IMR-90 (cell line): ENCODE measurements at regions not wholly inside any gene's neighbourhood (a gene's known extent, or its start where the extent isn't known, plus 50 kb on each side); places are given as distances from the start of the nearest gene placed in this dataset.
"Not testable (repeated sequence)": the region's sequence is repeated elsewhere in the genome, so short reads cannot be mapped to it uniquely, and the experiment has no call there.

Experiments used
- ATAC-seq: fragments of 200-7000 bp; cut with Tn5 transposase; 2 replicates; pipeline ENCODE4 v1.9.1; 2020; ENCODE audit warnings: low read depth, mild to moderate bottlenecking, moderate library complexity
- BruUV-seq: library from RNA; stranded (reverse); fragments of 400-500 nt; replicated peaks from 2 replicates; lab custom pipeline; 2021; lab: Mats Ljungman, UMichigan
- CTCF ChIA-PET: fragments of 300-600 bp; formaldehyde crosslinking; extraction: SDS; loops from one replicate; lab custom pipeline; 2021; ENCODE audit warnings: antibody characterized with exemption; lab: Yijun Ruan, JAX
- POLR2A ChIA-PET: fragments of 300-600 bp; sonication (Branson Sonifier 250); formaldehyde crosslinking; loops from one replicate; lab custom pipeline; 2022; ENCODE audit warnings: antibody characterized with exemption; ENCODE audit not compliant: unreplicated experiment; lab: Charles Lee
- DNase-seq: peaks from one replicate; pipeline ENCODE4 v3.0.0; 2013
- H2AFZ ChIP-seq: replicated peaks from 2 replicates; pipeline ENCODE3; 2013; ENCODE audit warnings: low read length, mild to moderate bottlenecking; ENCODE audit not compliant: poor library complexity
- H2AK5ac ChIP-seq: 2 replicates; pipeline ENCODE4 v1.6.1; 2013; ENCODE audit warnings: low read depth, low read length, inconsistent platforms
- H2AK9ac ChIP-seq: replicated peaks from 2 replicates; pipeline ENCODE3; 2013; ENCODE audit warnings: mild to moderate bottlenecking, low read depth, low read length, moderate library complexity; ENCODE audit not compliant: poor library complexity
- H2BK120ac ChIP-seq: 2 replicates; pipeline ENCODE4 v1.6.1; 2013; ENCODE audit warnings: low read depth, low read length, inconsistent platforms
- H2BK15ac ChIP-seq: 3 replicates; pipeline ENCODE4 v1.6.1; 2013; ENCODE audit warnings: low read depth, low read length, inconsistent platforms
- H2BK20ac ChIP-seq: 2 replicates; pipeline ENCODE4 v1.6.1; 2013; ENCODE audit warnings: low read depth, mild to moderate bottlenecking, inconsistent platforms, low read length, moderate library complexity
- H2BK5ac ChIP-seq: 2 replicates; pipeline ENCODE4 v1.6.1; 2013; ENCODE audit warnings: mild to moderate bottlenecking, low read depth, low read length, inconsistent platforms; ENCODE audit not compliant: poor library complexity, severe bottlenecking
- H3K14ac ChIP-seq: replicated peaks from 2 replicates; pipeline ENCODE4 v1.6.1; 2013; ENCODE audit warnings: low read depth, low read length, inconsistent platforms
- H3K18ac ChIP-seq: 2 replicates; pipeline ENCODE4 v1.6.1; 2013; ENCODE audit warnings: low read depth, low read length, control low read depth
- H3K23ac ChIP-seq: 2 replicates; pipeline ENCODE4 v1.6.1; 2013; ENCODE audit warnings: low read depth, low read length, inconsistent platforms
- H3K27ac ChIP-seq: 2 replicates; pipeline ENCODE4 v1.5.1; 2013; ENCODE audit warnings: mild to moderate bottlenecking, control low read depth, low read length; ENCODE audit not compliant: insufficient read depth
- H3K27me3 ChIP-seq: 2 replicates; pipeline ENCODE4 v1.6.1; 2013; ENCODE audit warnings: low read length; ENCODE audit not compliant: control insufficient read depth, insufficient read depth
- H3K36me3 ChIP-seq: 2 replicates; pipeline ENCODE4 v1.6.1; 2013; ENCODE audit warnings: low read length, mixed read lengths; ENCODE audit not compliant: control insufficient read depth, insufficient read depth
- H3K4ac ChIP-seq: 2 replicates; pipeline ENCODE4 v1.6.1; 2013; ENCODE audit warnings: low read depth, low read length, inconsistent platforms
- H3K4me1 ChIP-seq: 2 replicates; pipeline ENCODE4 v1.6.1; 2013; ENCODE audit warnings: low read length, mixed read lengths; ENCODE audit not compliant: control insufficient read depth, insufficient read depth
- H3K4me2 ChIP-seq: 2 replicates; pipeline ENCODE4 v1.6.1; 2013; ENCODE audit warnings: low read depth, mild to moderate bottlenecking, control low read depth, low read length, moderate library complexity
- H3K4me3 ChIP-seq: 2 replicates; pipeline ENCODE4 v1.5.1; 2013; ENCODE audit warnings: low read depth, mild to moderate bottlenecking, control low read depth, low read length, moderate library complexity; ENCODE audit not compliant: insufficient read depth
- H3K56ac ChIP-seq: 2 replicates; pipeline ENCODE4 v1.6.1; 2013; ENCODE audit warnings: low read length, inconsistent platforms; ENCODE audit not compliant: insufficient read depth; ENCODE audit errors: extremely low read depth
- H3K79me1 ChIP-seq, 2 experiments: 2 replicates each; pipeline ENCODE4 v1.6.1; 2013; ENCODE audit warnings: low read length in 2 of 2, inconsistent platforms in 1 of 2, low read depth in 1 of 2
- H3K9ac ChIP-seq: 2 replicates; pipeline ENCODE4 v1.6.1; 2013; ENCODE audit warnings: low read depth, low read length, control low read depth
- H3K9me1 ChIP-seq: 2 replicates; pipeline ENCODE4 v1.6.1; 2013; ENCODE audit warnings: low read length, inconsistent platforms; ENCODE audit not compliant: insufficient read depth
- H3K9me3 ChIP-seq: 2 replicates; pipeline ENCODE4 v1.6.1; 2013; ENCODE audit warnings: low read length; ENCODE audit not compliant: control insufficient read depth, insufficient read depth
- H4K20me1 ChIP-seq: 2 replicates; pipeline ENCODE4 v1.6.1; 2013; ENCODE audit warnings: low read length, inconsistent platforms; ENCODE audit not compliant: insufficient read depth
- H4K5ac ChIP-seq: 2 replicates; pipeline ENCODE4 v1.6.1; 2013; ENCODE audit warnings: mild to moderate bottlenecking, low read depth, low read length, control low read depth
- H4K8ac ChIP-seq, 2 experiments: 2 replicates each; pipeline ENCODE4 v1.6.1; 2013; ENCODE audit warnings: low read depth in 2 of 2, low read length in 2 of 2, control low read depth in 1 of 2, inconsistent platforms in 1 of 2
- H4K91ac ChIP-seq: 2 replicates; pipeline ENCODE4 v1.6.1; 2013; ENCODE audit warnings: low read depth, low read length, inconsistent platforms; ENCODE audit not compliant: insufficient read depth
- WGBS, 2 experiments: methylation state at CpG; one replicate each; pipeline versions ENCODE4 v1.1.5 to v1.1.7; 2013; ENCODE audit warnings: missing lambda C conversion rate in 2 of 2; ENCODE audit not compliant: insufficient read length in 1 of 2; ENCODE audit errors: extremely low coverage in 2 of 2; 5-methylcytosine and 5-hydroxymethylcytosine counted together
- dilution Hi-C: fragments of 300-500 bp; cut with HindIII; formaldehyde crosslinking; loops from one replicate; pipeline ENCODE4 v1.14.3; 2018; ENCODE audit warnings: low sequenced_read_pairs; ENCODE audit not compliant: unreplicated experiment
- in situ Hi-C: fragments of 300-500 bp; cut with MboI; formaldehyde crosslinking; loops from 3 replicates; pipeline ENCODE4 v1.14.3; 2019; ENCODE audit warnings: low sequenced_read_pairs, inconsistent platforms, mixed read lengths
- intact Hi-C: fragments of 100-400 bp; cut with micrococcal nuclease; formaldehyde crosslinking; loops from 2 replicates; pipeline ENCODE4 v1.10.0; 2022

DNA sequence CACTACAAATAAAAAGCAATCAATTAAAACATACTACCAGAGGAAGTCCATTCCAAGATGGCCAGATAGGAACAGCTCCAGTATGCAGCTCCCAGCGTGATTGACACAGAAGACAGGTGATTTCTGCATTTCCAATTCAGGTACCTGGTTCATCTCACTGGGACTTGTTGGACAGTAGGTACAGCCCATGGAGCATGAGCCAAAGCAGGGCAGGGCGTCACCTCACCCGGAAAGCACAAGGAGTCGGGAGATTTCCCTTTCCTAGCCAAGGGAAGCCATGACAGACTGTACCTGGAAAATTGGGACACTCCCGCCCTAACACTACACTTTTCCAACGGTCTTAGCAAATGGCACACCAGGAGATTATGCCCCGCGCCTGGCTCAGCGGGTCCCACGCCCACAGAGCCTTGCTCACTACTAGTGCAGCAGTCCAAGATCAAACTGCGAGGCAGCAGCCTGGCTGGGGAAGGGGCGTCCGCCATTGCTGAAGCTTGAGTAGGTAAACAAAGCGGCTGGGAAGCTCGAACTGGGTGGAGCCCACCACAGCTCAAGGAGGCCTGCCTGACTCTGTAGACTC is 106.0 kb downstream of the BUD13 start:
- H2BK20ac ChIP-seq, H3K27ac ChIP-seq, H3K4me1 ChIP-seq, H3K56ac ChIP-seq, H3K4ac ChIP-seq, H2BK120ac ChIP-seq, intact Hi-C loops, H3K36me3 ChIP-seq, in situ Hi-C loops, H3K9me1 ChIP-seq, BruUV-seq, H3K9ac ChIP-seq, H2BK15ac ChIP-seq, H4K91ac ChIP-seq, H3K4me2 ChIP-seq, H4K20me1 ChIP-seq, H3K23ac ChIP-seq, H2AFZ ChIP-seq, H2BK5ac ChIP-seq, ATAC-seq, dilution Hi-C loops, CTCF ChIA-PET, H3K27me3 ChIP-seq, H3K9me3 ChIP-seq, H4K8ac ChIP-seq, H3K14ac ChIP-seq, H3K18ac ChIP-seq, H2AK5ac ChIP-seq, H2AK9ac ChIP-seq, H4K5ac ChIP-seq, DNase-seq, H3K4me3 ChIP-seq, POLR2A ChIA-PET, H3K79me1 ChIP-seq: not testable (repeated sequence)
- WGBS, 2 experiments, result 28% methylated on average over 4 of the region's 15 CpGs; no CpG with 5 or more reads in 1 of the 2 experiments
